ENCODE measurements at regions not wholly inside any gene's neighbourhood (a gene's known extent, or its start where the extent isn't known, plus 50 kb on each side); places are given as distances from the start of the nearest gene placed in this dataset.

DNA sequence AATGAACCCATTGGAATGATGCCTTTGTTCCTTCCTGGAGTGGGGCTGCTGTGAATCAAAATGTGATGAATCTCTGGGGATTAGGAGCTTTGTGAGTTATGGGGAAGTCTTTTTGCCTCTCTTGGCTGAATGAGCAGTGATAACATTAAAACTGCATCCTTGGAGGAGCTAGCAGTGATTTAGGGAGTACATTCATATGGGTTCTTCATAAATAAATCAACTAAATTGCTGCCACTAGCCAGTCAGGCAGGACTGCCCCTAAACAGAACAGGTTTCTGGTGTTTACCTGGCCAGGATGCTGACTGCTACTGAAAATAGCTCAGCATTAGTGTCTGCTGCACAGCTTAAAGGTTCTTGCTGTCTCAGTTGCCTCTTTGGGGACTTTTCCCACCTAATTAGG lies 244.5 kb upstream of the MEX3C start:
- Histone ChIP-seq H3K27me3 (replicated peaks; ENCODE audit: control insufficient read depth, insufficient read depth, low read length) (0 out of 2 replicates have a peak, but pooled peaks cover 1% of the 10 kb centered on the region), H3K4me3 (replicated peaks; ENCODE audit: low read depth, low read length) (no peak overlapping the region), H3K36me3 (ENCODE audit: control insufficient read depth, insufficient read depth, low read length) (no peaks in the 10 kb centered on the region)
- TF ChIP-seq, protein P1, sequence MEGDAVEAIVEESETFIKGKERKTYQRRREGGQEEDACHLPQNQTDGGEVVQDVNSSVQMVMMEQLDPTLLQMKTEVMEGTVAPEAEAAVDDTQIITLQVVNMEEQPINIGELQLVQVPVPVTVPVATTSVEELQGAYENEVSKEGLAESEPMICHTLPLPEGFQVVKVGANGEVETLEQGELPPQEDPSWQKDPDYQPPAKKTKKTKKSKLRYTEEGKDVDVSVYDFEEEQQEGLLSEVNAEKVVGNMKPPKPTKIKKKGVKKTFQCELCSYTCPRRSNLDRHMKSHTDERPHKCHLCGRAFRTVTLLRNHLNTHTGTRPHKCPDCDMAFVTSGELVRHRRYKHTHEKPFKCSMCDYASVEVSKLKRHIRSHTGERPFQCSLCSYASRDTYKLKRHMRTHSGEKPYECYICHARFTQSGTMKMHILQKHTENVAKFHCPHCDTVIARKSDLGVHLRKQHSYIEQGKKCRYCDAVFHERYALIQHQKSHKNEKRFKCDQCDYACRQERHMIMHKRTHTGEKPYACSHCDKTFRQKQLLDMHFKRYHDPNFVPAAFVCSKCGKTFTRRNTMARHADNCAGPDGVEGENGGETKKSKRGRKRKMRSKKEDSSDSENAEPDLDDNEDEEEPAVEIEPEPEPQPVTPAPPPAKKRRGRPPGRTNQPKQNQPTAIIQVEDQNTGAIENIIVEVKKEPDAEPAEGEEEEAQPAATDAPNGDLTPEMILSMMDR (IDR thresholded peaks at IDR 0.05; ENCODE audit: insufficient read depth, low read length, poor library complexity, severe bottlenecking), result no peak
- no peak for DNase-seq (ENCODE audit: extremely low read depth, insufficient read length)

DNA sequence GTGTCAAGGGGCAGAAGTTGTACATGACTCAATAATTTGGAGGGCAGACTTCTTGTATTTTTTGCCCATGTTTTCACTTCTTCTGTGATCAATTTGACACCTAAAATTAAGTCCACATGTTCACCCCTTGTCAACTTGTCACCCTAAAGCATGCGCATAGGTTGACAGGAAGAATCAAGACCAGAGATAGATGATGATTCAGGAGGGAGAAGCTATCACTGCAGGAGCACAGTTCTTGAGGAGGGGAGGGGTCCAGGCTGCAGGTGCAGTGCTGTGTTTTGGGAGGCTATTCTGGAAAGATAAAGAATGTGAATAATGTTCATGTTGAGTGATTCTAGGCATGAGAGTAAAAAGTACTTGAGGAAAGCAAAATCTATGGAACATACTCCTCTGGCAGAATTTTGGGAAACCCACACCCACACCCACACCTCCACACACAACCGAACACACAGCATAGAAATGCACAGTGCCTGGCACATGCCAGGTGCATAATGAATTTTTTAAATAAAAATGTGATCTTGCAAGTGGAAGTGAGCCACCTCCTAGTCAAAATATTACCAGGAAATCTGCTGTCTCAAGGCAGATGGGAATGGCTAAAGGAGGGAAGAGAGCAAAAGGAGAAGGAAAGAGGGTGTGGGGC lies 249.2 kb upstream of the MEX3C start:
- 0 out of 2 replicates have a peak, but pooled peaks cover 1% of the 10 kb centered on the region for H3K27me3 ChIP-seq (replicated peaks; ENCODE audit: control insufficient read depth, insufficient read depth, low read length)
- DNase-seq (ENCODE audit: extremely low read depth, insufficient read length), result no peak
- H3K4me3 ChIP-seq (replicated peaks; ENCODE audit: low read depth, low read length), result no peak overlapping the region
- TF ChIP-seq, protein P1 (IDR thresholded peaks at IDR 0.05; ENCODE audit: insufficient read depth, low read length, poor library complexity, severe bottlenecking), result no peak
- no peaks in the 10 kb centered on the region for H3K36me3 ChIP-seq (ENCODE audit: control insufficient read depth, insufficient read depth, low read length)

DNA sequence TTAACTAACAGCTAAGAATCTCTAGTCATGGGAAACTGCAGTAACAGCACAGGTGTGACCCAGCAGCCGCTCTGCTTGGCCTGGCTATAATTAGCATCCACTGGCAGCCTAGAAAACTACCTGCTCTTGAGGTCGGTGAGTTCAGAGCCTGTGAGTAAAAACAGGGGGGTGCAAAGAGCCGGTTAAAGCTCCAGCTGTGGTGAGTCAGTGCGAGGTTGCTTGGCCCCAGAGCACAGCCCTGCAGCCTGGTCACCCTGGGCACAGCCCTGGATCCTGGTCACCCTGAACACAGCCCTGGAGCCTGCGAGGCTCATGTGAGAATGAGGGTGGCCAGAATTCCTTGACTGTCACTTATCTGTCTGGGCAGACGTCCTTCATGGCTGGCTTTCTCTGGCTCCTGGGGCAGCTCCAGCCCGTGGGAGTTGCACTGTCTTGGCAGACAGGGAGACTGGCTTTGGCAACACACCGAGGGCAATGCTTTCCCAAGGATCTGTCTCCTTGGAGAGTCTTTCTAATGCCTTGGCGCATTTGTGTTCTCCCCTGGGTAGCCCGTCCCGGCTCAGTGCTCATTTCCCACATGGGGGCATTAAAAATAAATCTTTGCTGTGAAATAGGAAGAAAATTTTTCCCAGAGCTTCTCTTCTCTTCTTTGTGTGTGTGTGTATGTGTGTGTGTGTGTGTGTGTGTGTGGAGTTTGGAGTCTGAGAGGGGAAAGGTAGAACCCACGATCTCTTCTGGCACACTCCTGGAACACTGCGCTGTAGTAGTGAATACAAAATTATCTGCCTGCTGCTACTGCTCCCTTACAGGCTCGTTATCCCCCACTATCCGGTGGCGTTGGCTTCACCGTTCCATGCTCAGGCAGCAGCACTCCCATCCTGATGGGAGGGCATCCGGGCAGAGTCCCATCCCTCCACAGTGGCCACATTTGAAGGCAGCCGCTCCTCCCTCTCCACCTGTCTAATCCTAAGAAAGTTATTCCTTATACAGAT lies 250.2 kb upstream of the MEX3C start:
- peak; percentile 15 for DNase-seq (ENCODE audit: extremely low read depth, insufficient read length)
- H3K4me3 ChIP-seq (replicated peaks; ENCODE audit: low read depth, low read length), result no peak overlapping the region
- TF ChIP-seq, protein P1 (IDR thresholded peaks at IDR 0.05; ENCODE audit: insufficient read depth, low read length, poor library complexity, severe bottlenecking), result no peak
- 0 out of 2 replicates have a peak, but pooled peaks cover 1% of the 10 kb centered on the region for H3K27me3 ChIP-seq (replicated peaks; ENCODE audit: control insufficient read depth, insufficient read depth, low read length)
- H3K36me3 ChIP-seq (ENCODE audit: control insufficient read depth, insufficient read depth, low read length), result no peaks in the 10 kb centered on the region

DNA sequence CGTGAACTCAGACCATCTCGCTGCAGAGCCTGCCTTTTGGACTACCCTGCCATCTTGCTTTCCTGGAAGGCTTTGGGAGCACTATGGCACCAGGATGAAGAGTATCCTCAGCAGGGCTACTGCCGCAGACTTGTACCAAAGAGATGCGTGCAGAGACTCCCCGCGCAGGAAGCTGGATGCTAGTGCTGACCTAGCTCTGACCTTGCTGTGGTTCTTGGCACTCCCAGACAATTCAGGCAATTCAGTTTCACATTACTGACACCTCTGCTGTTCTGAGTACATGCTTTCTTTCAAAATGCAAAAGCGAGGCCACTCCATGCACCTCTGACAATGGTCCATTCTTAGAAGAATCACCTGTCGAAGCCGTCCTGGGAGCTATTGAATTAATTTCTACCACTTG lies 251.5 kb upstream of the MEX3C start:
- H3K4me3 ChIP-seq (replicated peaks; ENCODE audit: low read depth, low read length), result no peak overlapping the region
- H3K36me3 ChIP-seq (ENCODE audit: control insufficient read depth, insufficient read depth, low read length), result no peaks in the 10 kb centered on the region

DNA sequence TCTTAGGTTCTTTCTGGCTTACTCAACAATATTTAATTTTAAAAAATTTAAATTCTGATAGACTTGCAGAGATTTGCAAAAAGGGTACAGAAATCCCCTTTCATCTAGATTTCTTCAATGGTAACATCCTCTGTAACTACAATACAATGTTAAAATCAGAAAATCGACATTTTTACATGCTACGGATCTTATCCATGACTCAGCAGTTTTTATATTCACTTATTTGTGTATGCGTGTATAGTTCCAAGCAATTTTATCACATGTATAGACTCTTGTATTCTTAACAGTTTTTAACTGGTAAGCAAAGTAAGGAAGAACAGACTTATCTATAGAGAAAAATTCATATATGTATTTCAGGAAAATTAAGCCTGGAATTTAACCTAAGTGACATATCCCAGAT lies 256.1 kb upstream of the MEX3C start:
- DNase-seq (ENCODE audit: extremely low read depth, insufficient read length), result no peak
- H3K36me3 ChIP-seq (ENCODE audit: control insufficient read depth, insufficient read depth, low read length), result no peaks in the 10 kb centered on the region
- no peak overlapping the region for H3K4me3 ChIP-seq (replicated peaks; ENCODE audit: low read depth, low read length)
- TF ChIP-seq, protein P1 (IDR thresholded peaks at IDR 0.05; ENCODE audit: insufficient read depth, low read length, poor library complexity, severe bottlenecking), result no peak
- no peaks in the 10 kb centered on the region for H3K27me3 ChIP-seq (replicated peaks; ENCODE audit: control insufficient read depth, insufficient read depth, low read length)

More for the DNA sequence above, 251.5 kb upstream of the MEX3C start:
- TF ChIP-seq, protein P1 (IDR thresholded peaks at IDR 0.05; ENCODE audit: insufficient read depth, low read length, poor library complexity, severe bottlenecking), result no peak
- DNase-seq (ENCODE audit: extremely low read depth, insufficient read length), result no peak
- no peaks in the 10 kb centered on the region for H3K27me3 ChIP-seq (replicated peaks; ENCODE audit: control insufficient read depth, insufficient read depth, low read length)

Measured in GM06990 (cell line).